ENCODE measurements at regions not wholly inside any gene's neighbourhood (a gene's known extent, or its start where the extent isn't known, plus 50 kb on each side); places are given as distances from the start of the nearest gene placed in this dataset.

DNA sequence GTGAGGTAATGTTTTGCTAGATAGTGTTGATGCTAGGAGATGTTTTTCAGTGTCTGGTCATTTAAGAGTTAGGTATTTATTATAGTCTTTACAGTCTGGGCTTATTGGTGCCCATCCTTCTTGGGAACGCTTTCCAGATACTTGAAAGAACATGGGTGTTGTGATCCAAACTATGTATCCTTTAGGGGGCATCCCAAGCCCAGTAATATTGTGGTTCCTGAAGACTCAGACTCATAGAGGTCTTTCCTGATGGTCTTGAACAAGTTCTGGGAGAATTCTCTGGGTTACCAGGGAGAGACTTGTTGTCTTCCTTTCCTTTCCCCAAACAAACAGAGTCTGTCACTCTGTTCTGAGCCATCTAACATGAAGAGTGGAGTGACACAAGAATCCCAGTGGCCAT is 99.7 kb upstream of the LRRC3B start:
- Histone ChIP-seq H3K9ac (ENCODE audit: low read depth in 1 of 2, low read length in 2 of 2) (no peak overlapping the region), H3K9me3 (ENCODE audit: control insufficient read depth in 4 of 4, low read length in 3 of 4) (peaks cover 0 to 4% (median under 1%) of the 10 kb centered on the region in 4 donors), H3K27me3 (ENCODE audit: control insufficient read depth in 4 of 4, insufficient read depth in 4 of 4, low read length in 3 of 4) (no peaks in the 10 kb centered on the region), H3K27ac (ENCODE audit: low read depth in 1 of 2, low read length in 2 of 2) (no peak overlapping the region), H3K4me1 (ENCODE audit: control insufficient read depth in 4 of 4, insufficient read depth in 4 of 4, low read length in 3 of 4) (no peaks in the 10 kb centered on the region), H3K4me3 (ENCODE audit: low read depth in 1 of 3, low read length in 3 of 3) (no peak overlapping the region), H3K36me3 (ENCODE audit: control insufficient read depth in 4 of 4, insufficient read depth in 3 of 4, low read depth in 1 of 4, low read length in 3 of 4) (no peaks in the 10 kb centered on the region)
- DNase-seq (ENCODE audit: low spot score) = no peak
- WGBS = 77% methylated on average over 1 of the region's 1 CpG
- no peak for TF ChIP-seq RXRA (IDR thresholded peaks at IDR 0.05)
- TF ChIP-seq FOXA1 (IDR thresholded peaks at IDR 0.05) = no peak
- TF ChIP-seq HNF4A (conservative IDR thresholded peaks at IDR 0.05) = no peak
- TF ChIP-seq SP1 (IDR thresholded peaks at IDR 0.05) = no peak
- no peak for TF ChIP-seq YY1 (IDR thresholded peaks at IDR 0.05)
- TF ChIP-seq JUND (IDR thresholded peaks at IDR 0.05) = no peak
- TF ChIP-seq NR2F2 (IDR thresholded peaks at IDR 0.05) = no peak
- no peak for TF ChIP-seq ZBTB33 (IDR thresholded peaks at IDR 0.05)

DNA sequence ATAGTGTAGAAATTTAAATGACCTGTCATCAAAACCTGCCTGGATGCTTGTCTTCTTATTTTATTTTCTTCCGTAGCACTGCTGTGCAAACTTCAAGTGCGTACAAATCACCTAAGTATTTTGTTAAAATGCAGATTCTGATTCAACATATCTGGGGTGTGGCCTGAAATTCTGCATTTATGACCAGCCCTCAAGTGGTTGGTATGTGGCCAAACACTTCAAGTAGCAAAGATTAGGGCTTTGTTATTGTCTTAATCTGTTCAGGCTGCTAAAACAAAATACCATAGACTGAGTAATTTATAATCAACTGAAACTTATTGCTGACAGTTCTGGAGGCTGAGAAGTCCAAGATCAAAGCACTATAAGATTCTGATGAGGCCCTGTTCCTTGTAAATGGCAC is 97.6 kb upstream of the LRRC3B start:
- Histone ChIP-seq H3K27ac (ENCODE audit: low read depth in 1 of 2, low read length in 2 of 2) (no peak overlapping the region), H3K9ac (ENCODE audit: low read depth in 1 of 2, low read length in 2 of 2) (no peak overlapping the region), H3K9me3 (ENCODE audit: control insufficient read depth in 4 of 4, low read length in 3 of 4) (peaks cover 0 to 4% (median under 1%) of the 10 kb centered on the region in 4 donors), H3K36me3 (ENCODE audit: control insufficient read depth in 4 of 4, insufficient read depth in 3 of 4, low read depth in 1 of 4, low read length in 3 of 4) (no peaks in the 10 kb centered on the region), H3K4me3 (ENCODE audit: low read depth in 1 of 3, low read length in 3 of 3) (no peak overlapping the region), H3K4me1 (ENCODE audit: control insufficient read depth in 4 of 4, insufficient read depth in 4 of 4, low read length in 3 of 4) (no peaks in the 10 kb centered on the region), H3K27me3 (ENCODE audit: control insufficient read depth in 4 of 4, insufficient read depth in 4 of 4, low read length in 3 of 4) (no peaks in the 10 kb centered on the region)
- no peak for DNase-seq (ENCODE audit: low spot score)
- no peak for TF ChIP-seq EGR1 (IDR thresholded peaks at IDR 0.05; ENCODE audit: low read depth in 2 of 2)
- no peak for TF ChIP-seq SP1 (IDR thresholded peaks at IDR 0.05)
- TF ChIP-seq TAF1 (conservative IDR thresholded peaks at IDR 0.05) = no peak
- TF ChIP-seq CTCF (IDR thresholded peaks at IDR 0.05; ENCODE audit: low read depth, low read length, missing input control) = no peak
- no peak for TF ChIP-seq ZBTB33 (IDR thresholded peaks at IDR 0.05)
- TF ChIP-seq, protein P1, sequence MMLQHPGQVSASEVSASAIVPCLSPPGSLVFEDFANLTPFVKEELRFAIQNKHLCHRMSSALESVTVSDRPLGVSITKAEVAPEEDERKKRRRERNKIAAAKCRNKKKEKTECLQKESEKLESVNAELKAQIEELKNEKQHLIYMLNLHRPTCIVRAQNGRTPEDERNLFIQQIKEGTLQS (IDR thresholded peaks at IDR 0.05) = no peak
- no peak for TF ChIP-seq YY1 (IDR thresholded peaks at IDR 0.05)
- TF ChIP-seq GABPA (IDR thresholded peaks at IDR 0.05 in 1 of 2, conservative IDR thresholded peaks at IDR 0.05 in 1 of 2) = no peak
- TF ChIP-seq FOXA1 (IDR thresholded peaks at IDR 0.05) = no peak
- 71% methylated on average over 2 of the region's 2 CpGs for WGBS

Data from liver (tissue), 8 donors.